K562 (cell line): ENCODE measurements at regions not wholly inside any gene's neighbourhood (a gene's known extent, or its start where the extent isn't known, plus 50 kb on each side); places are given as distances from the start of the nearest gene placed in this dataset.

Source experiments
- EP300 ChIP-seq: IDR thresholded peaks from 2 replicates; pipeline ENCODE4 v1.6.1; 2012; ENCODE audit warnings: low read length, improper control_type of control experiment
- JUN ChIP-seq, 2 experiments: sonication (generic) in 1 of 2; formaldehyde crosslinking in 1 of 2; IDR thresholded peaks; 2 replicates each; pipeline versions ENCODE4 v1.6.1 to v1.8.0; 2012 to 2022; ENCODE audit warnings: borderline replicate concordance in 2 of 2, mild to moderate bottlenecking in 2 of 2, improper control_type of control experiment in 1 of 2, low read depth in 1 of 2, low read length in 1 of 2, missing genetic modification reagents in 1 of 2
- MYC ChIP-seq, 2 experiments: fragments of 250-450 bp in 1 of 2; sonication (Bioruptor Pico) in 1 of 2; IDR thresholded peaks; 2 replicates each; pipeline versions ENCODE4 v1.5.1 to v1.6.1; 2012 to 2021; ENCODE audit warnings: low read depth in 2 of 2, borderline replicate concordance in 1 of 2, improper control_type of control experiment in 1 of 2, low read length in 1 of 2, mild to moderate bottlenecking in 1 of 2, moderate library complexity in 1 of 2
- NBN ChIP-seq: fragments of 450-650 bp; IDR thresholded peaks from 2 replicates; pipeline ENCODE4 v1.6.1; 2016; ENCODE audit warnings: low read depth, mild to moderate bottlenecking
- POLR2B ChIP-seq: fragments of 450-650 bp; IDR thresholded peaks from 2 replicates; pipeline ENCODE4 v1.6.1; 2018; ENCODE audit warnings: low read depth; ENCODE audit not compliant: partially characterized antibody
- SRSF7 ChIP-seq: fragments of 200-400 bp; formaldehyde crosslinking; optimal IDR thresholded peaks from 2 replicates; pipeline ENCODE3; 2017; ENCODE audit warnings: mild to moderate bottlenecking, low read depth, low read length
- THRA ChIP-seq: fragments of 450-650 bp; IDR thresholded peaks from 2 replicates; pipeline ENCODE4 v1.6.1; 2017; ENCODE audit warnings: mild to moderate bottlenecking, moderate library complexity
- ZNF165 ChIP-seq: fragments of 250-450 bp; sonication (Bioruptor Pico); IDR thresholded peaks from 2 replicates; pipeline ENCODE4 v1.4.0; 2020; ENCODE audit warnings: borderline replicate concordance
- TF ChIP-seq, protein P1 (sequence below): fragments of 250-450 bp; sonication (Bioruptor Pico); IDR thresholded peaks from 2 replicates; pipeline ENCODE4 v1.5.0; 2020; ENCODE audit warnings: mild to moderate bottlenecking, borderline replicate concordance
- TF ChIP-seq, protein P2 (sequence below): sonication (generic); formaldehyde crosslinking; IDR thresholded peaks from 2 replicates; pipeline ENCODE4 v1.5.0; 2020; ENCODE audit warnings: missing genetic modification reagents

- TF ChIP-seq, protein P1, sequence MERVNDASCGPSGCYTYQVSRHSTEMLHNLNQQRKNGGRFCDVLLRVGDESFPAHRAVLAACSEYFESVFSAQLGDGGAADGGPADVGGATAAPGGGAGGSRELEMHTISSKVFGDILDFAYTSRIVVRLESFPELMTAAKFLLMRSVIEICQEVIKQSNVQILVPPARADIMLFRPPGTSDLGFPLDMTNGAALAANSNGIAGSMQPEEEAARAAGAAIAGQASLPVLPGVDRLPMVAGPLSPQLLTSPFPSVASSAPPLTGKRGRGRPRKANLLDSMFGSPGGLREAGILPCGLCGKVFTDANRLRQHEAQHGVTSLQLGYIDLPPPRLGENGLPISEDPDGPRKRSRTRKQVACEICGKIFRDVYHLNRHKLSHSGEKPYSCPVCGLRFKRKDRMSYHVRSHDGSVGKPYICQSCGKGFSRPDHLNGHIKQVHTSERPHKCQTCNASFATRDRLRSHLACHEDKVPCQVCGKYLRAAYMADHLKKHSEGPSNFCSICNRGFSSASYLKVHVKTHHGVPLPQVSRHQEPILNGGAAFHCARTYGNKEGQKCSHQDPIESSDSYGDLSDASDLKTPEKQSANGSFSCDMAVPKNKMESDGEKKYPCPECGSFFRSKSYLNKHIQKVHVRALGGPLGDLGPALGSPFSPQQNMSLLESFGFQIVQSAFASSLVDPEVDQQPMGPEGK, result no peak
- TF ChIP-seq, protein P2, sequence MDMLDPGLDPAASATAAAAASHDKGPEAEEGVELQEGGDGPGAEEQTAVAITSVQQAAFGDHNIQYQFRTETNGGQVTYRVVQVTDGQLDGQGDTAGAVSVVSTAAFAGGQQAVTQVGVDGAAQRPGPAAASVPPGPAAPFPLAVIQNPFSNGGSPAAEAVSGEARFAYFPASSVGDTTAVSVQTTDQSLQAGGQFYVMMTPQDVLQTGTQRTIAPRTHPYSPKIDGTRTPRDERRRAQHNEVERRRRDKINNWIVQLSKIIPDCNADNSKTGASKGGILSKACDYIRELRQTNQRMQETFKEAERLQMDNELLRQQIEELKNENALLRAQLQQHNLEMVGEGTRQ (CRISPR knock-in tag), result no peak
- TF ChIP-seq NBN, result no peak
- TF ChIP-seq SRSF7, result no peak
- TF ChIP-seq JUN (IDR thresholded peaks at IDR 0.05; ENCODE audit: borderline replicate concordance, low read depth, low read length), result no peak
- TF ChIP-seq JUN (CRISPR knock-in tag; IDR thresholded peaks at IDR 0.05; ENCODE audit: borderline replicate concordance), result no peak
- TF ChIP-seq ZNF165 (CRISPR knock-in tag), result no peak
- no peak for TF ChIP-seq POLR2B
- no peak for TF ChIP-seq MYC (IDR thresholded peaks at IDR 0.05; ENCODE audit: low read depth, low read length)
- TF ChIP-seq MYC (CRISPR knock-in tag; IDR thresholded peaks at IDR 0.05; ENCODE audit: borderline replicate concordance, low read depth), result no peak
- no peak for TF ChIP-seq THRA
- TF ChIP-seq EP300, result no peak
Measured at GRCh38 chr10:20698837-20699236, 198.3 kb downstream of the NEBL start (continued).
